ENCODE measurements at regions not wholly inside any gene's neighbourhood (a gene's known extent, or its start where the extent isn't known, plus 50 kb on each side); places are given as distances from the start of the nearest gene placed in this dataset.
"Not testable (repeated sequence)": the region's sequence is repeated elsewhere in the genome, so short reads cannot be mapped to it uniquely, and the experiment has no call there.

GRCh38 chr15:26200427-26200826, 337.3 kb upstream of the ATP10A start:
- ChIA-PET CTCF (interaction anchor here (1.3 kb wide), 1 partner anchor 9 kb away, joined by 3 read pairs; no protein-coding TSS in a partner anchor), POLR2A (no interaction called here)
- TF ChIP-seq CTCF (IDR thresholded peaks at IDR 0.05; ENCODE audit: control extremely low read depth, extremely low read depth, low read depth, missing control alignments), result no peak
- no peak for DNase-seq (ENCODE audit: extremely low spot score)

- ChIA-PET CTCF (no interaction called here), POLR2A (no interaction called here)
- TF ChIP-seq CTCF (IDR thresholded peaks at IDR 0.05; ENCODE audit: control extremely low read depth, extremely low read depth, low read depth, missing control alignments), result no peak
- no peak for DNase-seq (ENCODE audit: extremely low spot score)
Measured at GRCh38 chr15:26197719-26198118, 334.6 kb upstream of the ATP10A start.

GRCh38 chr15:26197060-26197459, 333.9 kb upstream of the ATP10A start:
- no peak for DNase-seq (ENCODE audit: extremely low spot score)
- TF ChIP-seq CTCF (IDR thresholded peaks at IDR 0.05; ENCODE audit: control extremely low read depth, extremely low read depth, low read depth, missing control alignments), result no peak
- POLR2A ChIA-PET, result no interaction called here
- CTCF ChIA-PET, result no interaction called here

GRCh38 chr15:26191193-26191592, 328.1 kb upstream of the ATP10A start:
- DNase-seq (ENCODE audit: extremely low spot score), result no peak
- POLR2A ChIA-PET, result no interaction called here
- CTCF ChIA-PET, result no interaction called here
- no peak for TF ChIP-seq CTCF (IDR thresholded peaks at IDR 0.05; ENCODE audit: control extremely low read depth, extremely low read depth, low read depth, missing control alignments)

- DNase-seq (ENCODE audit: extremely low spot score); POLR2A ChIA-PET; CTCF ChIA-PET: not testable (repeated sequence)
Measured at GRCh38 chr15:26186138-26186537, 323.0 kb upstream of the ATP10A start.

- ChIA-PET CTCF (no interaction called here), POLR2A (no interaction called here)
- TF ChIP-seq CTCF (IDR thresholded peaks at IDR 0.05; ENCODE audit: control extremely low read depth, extremely low read depth, low read depth, missing control alignments), result no peak
- no peak for DNase-seq (ENCODE audit: extremely low spot score)
Measured at GRCh38 chr15:26182441-26182840, 319.3 kb upstream of the ATP10A start.

- CTCF ChIA-PET, result no interaction called here
Measured at GRCh38 chr15:26179906-26180305, 316.8 kb upstream of the ATP10A start.

More at GRCh38 chr15:26179906-26180305, 316.8 kb upstream of the ATP10A start:
- no peak for DNase-seq (ENCODE audit: extremely low spot score)
- TF ChIP-seq CTCF (IDR thresholded peaks at IDR 0.05; ENCODE audit: control extremely low read depth, extremely low read depth, low read depth, missing control alignments), result no peak
- POLR2A ChIA-PET, result no interaction called here
